ENCODE measurements at regions not wholly inside any gene's neighbourhood (a gene's known extent, or its start where the extent isn't known, plus 50 kb on each side); places are given as distances from the start of the nearest gene placed in this dataset.

GRCh38 chr6:50451826-50452400 lies 261.4 kb upstream of the TFAP2D start:
- no peak for DNase-seq (ENCODE audit: low read depth, low spot score)
- Histone ChIP-seq H3K27me3 (ENCODE audit: control insufficient read depth, insufficient read depth, low read length) (no peaks in the 10 kb centered on the region), H3K9me3 (ENCODE audit: control insufficient read depth, insufficient read depth, low read length) (no peaks in the 10 kb centered on the region), H3K27ac (ENCODE audit: low read depth, low read length) (no peak overlapping the region), H3K4me3 (ENCODE audit: low read depth, low read length) (no peak overlapping the region)
- TF ChIP-seq, protein P1, sequence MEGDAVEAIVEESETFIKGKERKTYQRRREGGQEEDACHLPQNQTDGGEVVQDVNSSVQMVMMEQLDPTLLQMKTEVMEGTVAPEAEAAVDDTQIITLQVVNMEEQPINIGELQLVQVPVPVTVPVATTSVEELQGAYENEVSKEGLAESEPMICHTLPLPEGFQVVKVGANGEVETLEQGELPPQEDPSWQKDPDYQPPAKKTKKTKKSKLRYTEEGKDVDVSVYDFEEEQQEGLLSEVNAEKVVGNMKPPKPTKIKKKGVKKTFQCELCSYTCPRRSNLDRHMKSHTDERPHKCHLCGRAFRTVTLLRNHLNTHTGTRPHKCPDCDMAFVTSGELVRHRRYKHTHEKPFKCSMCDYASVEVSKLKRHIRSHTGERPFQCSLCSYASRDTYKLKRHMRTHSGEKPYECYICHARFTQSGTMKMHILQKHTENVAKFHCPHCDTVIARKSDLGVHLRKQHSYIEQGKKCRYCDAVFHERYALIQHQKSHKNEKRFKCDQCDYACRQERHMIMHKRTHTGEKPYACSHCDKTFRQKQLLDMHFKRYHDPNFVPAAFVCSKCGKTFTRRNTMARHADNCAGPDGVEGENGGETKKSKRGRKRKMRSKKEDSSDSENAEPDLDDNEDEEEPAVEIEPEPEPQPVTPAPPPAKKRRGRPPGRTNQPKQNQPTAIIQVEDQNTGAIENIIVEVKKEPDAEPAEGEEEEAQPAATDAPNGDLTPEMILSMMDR (IDR thresholded peaks at IDR 0.05; ENCODE audit: low read depth, low read length), result no peak
- ChIA-PET POLR2A (no interaction called here), CTCF (no interaction called here)

GRCh38 chr6:50455029-50455428 lies 258.3 kb upstream of the TFAP2D start:
- TF ChIP-seq, protein P1 (IDR thresholded peaks at IDR 0.05; ENCODE audit: low read depth, low read length), result no peak
- no peak for DNase-seq (ENCODE audit: low read depth, low spot score)
- Histone ChIP-seq H3K27me3 (ENCODE audit: control insufficient read depth, insufficient read depth, low read length) (no peaks in the 10 kb centered on the region), H3K9me3 (ENCODE audit: control insufficient read depth, insufficient read depth, low read length) (no peaks in the 10 kb centered on the region), H3K4me3 (ENCODE audit: low read depth, low read length) (no peak overlapping the region), H3K27ac (ENCODE audit: low read depth, low read length) (no peak overlapping the region)
- ChIA-PET CTCF (no interaction called here), POLR2A (no interaction called here)

DNA sequence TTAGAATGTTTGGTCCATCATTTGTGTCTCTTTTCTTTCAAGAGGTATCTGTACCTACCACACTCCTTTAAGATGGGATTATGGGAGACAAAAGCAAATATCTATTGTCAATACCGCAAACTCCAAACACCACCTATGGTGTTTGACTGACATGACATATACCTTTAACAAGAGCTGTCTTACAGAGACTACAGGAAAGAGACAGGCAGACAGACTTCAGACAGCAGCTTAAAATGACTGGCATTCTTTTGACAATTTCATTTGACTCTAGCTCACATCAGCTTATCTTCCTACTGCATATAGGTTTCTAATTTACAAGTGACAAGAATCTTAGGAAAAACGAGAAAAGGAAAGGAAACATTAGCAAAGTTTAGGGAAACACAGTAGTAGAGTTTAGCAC lies 256.0 kb upstream of the TFAP2D start:
- TF ChIP-seq, protein P1 (IDR thresholded peaks at IDR 0.05; ENCODE audit: low read depth, low read length), result no peak
- ChIA-PET POLR2A (no interaction called here), CTCF (no interaction called here)
- Histone ChIP-seq H3K9me3 (ENCODE audit: control insufficient read depth, insufficient read depth, low read length) (no peaks in the 10 kb centered on the region), H3K27ac (ENCODE audit: low read depth, low read length) (no peak overlapping the region), H3K27me3 (ENCODE audit: control insufficient read depth, insufficient read depth, low read length) (no peaks in the 10 kb centered on the region), H3K4me3 (ENCODE audit: low read depth, low read length) (no peak overlapping the region)
- no peak for DNase-seq (ENCODE audit: low read depth, low spot score)

- Histone ChIP-seq H3K27ac (ENCODE audit: low read depth, low read length) (no peak overlapping the region), H3K27me3 (ENCODE audit: control insufficient read depth, insufficient read depth, low read length) (no peaks in the 10 kb centered on the region), H3K9me3 (ENCODE audit: control insufficient read depth, insufficient read depth, low read length) (no peaks in the 10 kb centered on the region), H3K4me3 (ENCODE audit: low read depth, low read length) (no peak overlapping the region)
- DNase-seq (ENCODE audit: low read depth, low spot score), result no peak
- TF ChIP-seq, protein P1 (IDR thresholded peaks at IDR 0.05; ENCODE audit: low read depth, low read length), result no peak
- POLR2A ChIA-PET, result no interaction called here
- CTCF ChIA-PET, result no interaction called here
Measured at GRCh38 chr6:50461696-50462095, 251.6 kb upstream of the TFAP2D start.

DNA sequence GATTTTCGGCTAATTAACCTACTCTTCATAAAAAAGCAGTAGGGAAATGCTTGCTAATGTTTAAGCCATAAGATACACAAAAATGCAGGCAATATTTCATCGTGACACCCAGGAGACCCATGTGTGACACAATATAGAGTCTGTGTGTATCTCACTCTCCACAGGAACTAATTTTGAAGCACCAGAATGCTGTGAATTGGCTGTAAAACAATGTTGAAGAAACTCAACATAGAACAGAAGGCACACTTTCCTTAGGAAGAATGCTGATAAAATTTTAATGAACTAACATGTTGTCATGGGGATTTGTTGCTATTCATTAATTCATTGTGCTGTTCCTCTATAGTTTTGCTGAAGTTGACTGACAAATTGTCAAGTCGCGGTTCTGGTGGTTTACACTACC lies 249.4 kb upstream of the TFAP2D start:
- Histone ChIP-seq H3K4me3 (ENCODE audit: low read depth, low read length) (no peak overlapping the region), H3K27ac (ENCODE audit: low read depth, low read length) (no peak overlapping the region), H3K27me3 (ENCODE audit: control insufficient read depth, insufficient read depth, low read length) (no peaks in the 10 kb centered on the region), H3K9me3 (ENCODE audit: control insufficient read depth, insufficient read depth, low read length) (no peaks in the 10 kb centered on the region)
- CTCF ChIA-PET, result no interaction called here
- POLR2A ChIA-PET, result no interaction called here
- no peak for DNase-seq (ENCODE audit: low read depth, low spot score)
- TF ChIP-seq, protein P1 (IDR thresholded peaks at IDR 0.05; ENCODE audit: low read depth, low read length), result no peak

All from AG04450 (cell line).